NK-92 treated with Interleukin-12 subunit alpha and Interleukin-12 subunit beta, amount 100 ng/mL, for 24 hours (cell line): ENCODE measurements at regions not wholly inside any gene's neighbourhood (a gene's known extent, or its start where the extent isn't known, plus 50 kb on each side); places are given as distances from the start of the nearest gene placed in this dataset.
"Not testable (repeated sequence)": the region's sequence is repeated elsewhere in the genome, so short reads cannot be mapped to it uniquely, and the experiment has no call there.

Source experiments
- DNase-seq: peaks from one replicate; lab custom pipeline; 2025; lab: John Stamatoyannopoulos, UW

DNA sequence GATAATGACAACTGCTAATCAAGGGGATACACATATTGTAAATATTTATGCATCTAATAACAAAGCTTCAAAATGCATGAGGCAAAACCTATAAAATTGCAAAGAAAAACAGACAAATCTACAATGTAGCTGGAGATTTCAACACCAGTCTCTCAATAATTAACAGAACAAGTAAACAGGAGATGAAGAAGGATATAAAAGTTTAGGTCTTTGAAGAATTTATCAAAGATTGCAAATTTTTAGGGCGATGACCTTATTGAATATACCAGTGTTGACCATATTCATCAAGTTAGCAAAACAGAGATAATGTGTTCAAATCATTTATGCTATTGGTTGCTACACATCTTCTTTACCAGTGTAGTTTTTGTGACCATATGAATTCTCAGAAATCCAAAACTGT lies 237.8 kb upstream of the SGK1 start:
- DNase-seq = no peak

- no peak for DNase-seq
These were observed 236.0 kb upstream of the SGK1 start for GRCh38 chr6:134553936-134554335.

DNA sequence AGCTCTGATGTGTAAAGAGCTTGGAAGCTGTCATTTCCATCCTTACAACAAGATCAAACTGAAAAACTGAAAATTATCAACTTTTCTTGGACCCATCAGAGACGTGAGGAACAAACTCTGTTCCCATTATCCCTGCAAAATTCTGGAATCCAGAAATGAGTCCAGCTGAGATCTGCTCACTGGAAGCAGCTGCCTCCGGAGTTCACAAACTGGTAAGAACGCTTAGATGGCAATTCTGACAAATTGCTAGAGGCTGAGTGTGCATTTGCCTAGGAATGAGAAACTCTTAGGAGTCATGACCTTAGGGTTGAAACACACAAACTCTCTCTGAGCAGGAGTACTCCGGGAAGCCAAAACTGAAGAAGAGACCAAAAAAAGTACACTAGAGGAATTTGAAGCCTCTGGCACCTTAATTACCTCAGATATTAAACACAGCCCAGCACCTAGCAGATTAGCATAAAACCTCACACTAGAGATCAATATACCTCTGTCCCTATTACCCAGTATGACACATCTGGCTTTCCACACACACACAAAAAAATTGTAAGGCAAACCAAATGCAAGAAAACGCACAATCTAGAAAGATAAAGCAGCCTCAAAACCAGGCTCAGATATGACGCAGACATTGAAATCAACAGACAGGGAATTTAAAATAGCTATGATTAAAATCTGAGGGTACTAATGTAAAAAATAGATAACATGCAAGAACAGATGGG lies 233.5 kb upstream of the SGK1 start:
- DNase-seq = no peak

- DNase-seq = no peak
These were observed 232.7 kb upstream of the SGK1 start for GRCh38 chr6:134550604-134551003.

DNA sequence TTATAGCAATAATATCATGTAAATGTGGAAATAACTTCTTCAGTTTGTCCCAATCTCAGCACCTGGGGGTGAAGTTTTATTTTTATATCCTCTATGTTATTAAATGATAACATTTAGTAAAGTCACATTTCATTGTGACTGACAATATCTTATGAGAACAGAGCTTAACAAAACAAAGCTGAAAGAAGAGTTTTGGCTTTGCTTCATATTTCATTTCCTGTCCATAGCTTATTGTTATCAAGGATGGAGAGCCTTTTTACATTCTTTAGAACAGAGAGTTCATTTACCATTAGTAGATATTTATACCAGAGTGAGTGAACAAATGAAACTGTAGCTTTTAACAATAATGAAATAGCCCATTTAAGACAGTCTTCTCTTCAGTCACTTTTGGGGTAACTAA lies 231.9 kb upstream of the SGK1 start:
- no peak for DNase-seq

DNA sequence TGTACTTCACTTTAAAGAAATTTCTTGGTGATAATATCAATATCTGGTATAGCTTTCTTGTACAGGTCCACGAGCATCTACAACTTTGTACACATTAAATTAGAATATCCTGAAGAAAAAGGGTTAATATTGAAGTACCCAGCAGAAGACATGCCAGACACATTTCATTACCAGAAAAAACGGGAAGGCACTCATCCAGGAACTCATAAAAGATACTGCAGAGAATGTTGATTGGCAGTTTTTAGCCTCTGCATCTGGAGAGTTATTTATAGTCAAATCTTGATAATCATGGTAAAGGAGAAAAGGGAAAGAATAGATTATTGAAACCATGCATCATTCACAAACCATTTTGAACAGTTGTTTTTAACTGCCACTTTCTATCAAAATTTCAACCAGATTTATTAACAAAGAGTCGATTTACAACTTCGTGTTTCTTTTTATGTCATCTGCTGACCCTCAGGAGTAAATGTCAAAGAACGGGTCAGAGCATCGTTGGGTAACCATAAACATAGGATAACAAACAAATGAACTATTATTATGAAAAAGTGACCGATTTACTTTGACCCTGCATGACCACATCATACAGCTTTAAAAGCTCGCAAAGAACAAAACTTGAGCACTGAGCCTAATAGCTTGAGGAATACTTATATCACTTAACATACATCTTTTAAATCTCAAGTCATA lies 229.2 kb upstream of the SGK1 start:
- no peak for DNase-seq

- no peak for DNase-seq
These were observed 226.8 kb upstream of the SGK1 start for GRCh38 chr6:134544737-134545136.

GRCh38 chr6:134543128-134543527 lies 225.2 kb upstream of the SGK1 start:
- DNase-seq = no peak

DNA sequence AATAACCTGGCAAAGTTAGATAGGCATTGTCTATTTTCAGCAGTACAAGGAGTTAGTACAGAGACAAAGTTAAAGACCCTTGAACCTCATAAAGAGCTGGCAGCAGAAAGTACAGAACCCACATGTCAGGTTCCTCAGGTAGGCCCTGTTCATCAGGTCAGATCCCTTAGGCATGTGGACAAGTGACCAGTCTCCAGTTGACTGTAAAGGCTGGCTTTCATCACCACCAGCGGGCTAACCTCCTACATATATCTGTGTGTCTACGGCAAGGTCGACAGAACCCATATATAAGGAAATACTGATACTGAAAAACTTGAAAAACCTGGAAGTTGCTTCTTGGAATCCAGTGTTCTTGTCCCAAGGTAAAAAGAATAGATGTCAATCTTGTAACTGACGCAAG lies 223.1 kb upstream of the SGK1 start:
- DNase-seq = no peak

- no peak for DNase-seq
These were observed 222.0 kb upstream of the SGK1 start for GRCh38 chr6:134539865-134540323.

DNA sequence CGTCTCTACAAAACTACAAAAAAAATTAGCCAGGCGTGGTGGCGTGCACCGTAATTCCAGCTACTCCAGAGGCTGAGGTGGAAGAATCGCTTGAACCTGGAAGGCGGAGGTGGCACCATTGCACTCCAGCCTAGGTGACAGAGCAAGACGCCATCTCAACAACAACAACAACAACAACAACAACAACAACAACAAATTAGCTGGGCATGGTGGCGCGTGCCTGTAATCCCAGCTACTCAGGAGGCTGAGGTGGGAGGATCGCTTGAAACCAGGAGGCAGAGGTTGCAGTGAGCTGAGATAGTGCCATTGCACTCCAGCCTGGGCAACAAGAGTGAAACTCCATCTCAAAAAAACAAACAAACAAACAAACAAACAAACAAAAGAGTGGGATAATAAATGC lies 219.9 kb upstream of the SGK1 start:
- DNase-seq = not testable (repeated sequence)

GRCh38 chr6:134537146-134537555 lies 219.2 kb upstream of the SGK1 start:
- no peak for DNase-seq

- DNase-seq = no peak
These were observed 217.9 kb upstream of the SGK1 start for GRCh38 chr6:134535831-134536230.

GRCh38 chr6:134534708-134535149 lies 216.8 kb upstream of the SGK1 start:
- DNase-seq = no peak

DNA sequence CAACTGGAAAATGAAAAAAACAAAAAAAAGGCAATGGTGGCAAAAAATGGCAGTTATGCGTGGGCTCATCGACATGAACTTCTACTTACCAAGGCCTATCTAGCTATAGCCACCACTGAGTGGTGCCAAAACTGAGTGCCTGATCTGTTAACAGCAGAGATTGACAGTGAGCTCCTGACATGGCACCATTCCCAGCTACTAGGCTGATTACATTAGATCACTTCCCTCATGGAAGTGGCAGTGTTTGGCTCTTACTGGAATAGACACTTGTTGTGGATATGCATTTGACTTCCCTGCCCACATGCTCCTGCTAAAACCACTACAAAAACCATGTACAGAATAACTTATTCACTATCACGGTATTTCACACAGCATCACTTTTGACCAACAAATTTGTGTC lies 216.1 kb upstream of the SGK1 start:
- no peak for DNase-seq

- no peak for DNase-seq
These were observed 215.0 kb upstream of the SGK1 start for GRCh38 chr6:134532694-134533624.

DNA sequence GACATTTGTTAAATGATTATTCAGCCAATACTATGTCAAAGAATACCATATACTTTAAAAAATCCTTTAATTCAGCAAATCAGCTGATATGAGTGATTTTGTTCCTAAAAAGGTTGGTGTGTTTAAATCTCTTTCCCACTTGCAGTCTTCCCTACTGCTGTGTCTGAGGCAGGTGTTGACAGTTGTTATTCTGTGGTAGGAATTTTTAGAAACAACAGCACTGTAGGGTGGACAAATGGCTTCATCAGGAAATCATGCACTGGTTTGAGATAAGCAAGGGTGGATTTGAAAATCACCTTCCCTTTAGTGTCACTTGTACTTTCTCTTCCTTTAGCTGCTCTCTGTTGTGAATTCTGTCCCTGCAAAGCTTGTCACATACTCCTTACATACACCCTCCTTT lies 213.7 kb upstream of the SGK1 start:
- DNase-seq = no peak

DNA sequence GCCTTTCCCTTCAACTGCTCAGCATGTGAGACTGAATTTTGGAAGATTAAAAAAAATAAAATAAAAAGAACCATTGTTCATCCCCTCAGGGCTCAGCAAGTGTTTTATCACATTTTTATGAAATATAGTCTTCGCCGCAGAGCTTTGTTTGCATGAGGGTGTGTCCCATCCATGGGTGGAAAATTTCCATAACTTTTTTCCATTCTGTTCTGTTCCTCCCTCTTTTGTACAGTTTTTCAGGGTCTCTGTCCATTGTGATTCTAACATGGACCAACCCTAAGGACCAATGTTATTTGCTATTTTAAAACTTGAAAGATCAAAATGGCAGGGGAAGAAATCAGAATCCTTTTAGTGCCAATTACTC lies 213.3 kb upstream of the SGK1 start:
- DNase-seq = no peak

GRCh38 chr6:134529921-134530320 lies 212.0 kb upstream of the SGK1 start:
- DNase-seq = no peak

GRCh38 chr6:134529305-134529704 lies 211.4 kb upstream of the SGK1 start:
- DNase-seq = no peak

DNA sequence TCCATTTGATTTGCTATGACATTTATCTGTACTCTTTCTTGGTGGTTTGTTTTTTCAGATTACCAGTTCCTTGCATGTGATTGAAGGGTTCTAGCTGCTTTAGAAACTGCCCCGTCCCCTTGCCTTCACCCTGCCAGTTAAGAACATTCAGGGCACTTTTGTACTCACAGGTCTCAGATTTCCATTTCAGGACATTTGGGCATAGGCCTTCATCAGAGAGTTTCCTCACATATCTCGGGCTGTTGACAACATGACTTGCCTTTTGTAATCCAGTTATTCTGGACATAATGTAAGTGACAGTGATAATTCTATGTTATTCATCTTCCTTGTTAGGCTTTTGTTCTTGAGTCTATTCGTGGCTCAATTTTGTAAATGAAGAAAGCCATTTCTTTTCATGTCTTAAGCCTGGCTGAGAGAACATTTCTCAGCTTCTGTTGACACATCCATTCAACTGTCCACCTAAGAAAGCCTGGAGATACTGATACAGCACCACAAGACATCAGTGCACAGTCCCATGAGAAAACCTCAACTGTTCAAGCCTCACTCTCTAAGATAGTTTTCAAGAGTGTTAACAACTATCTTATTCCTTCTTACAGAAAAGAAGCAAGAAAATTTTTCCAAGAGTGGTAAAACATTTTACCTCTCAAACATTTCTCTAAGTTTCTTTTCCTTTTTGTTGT lies 209.3 kb upstream of the SGK1 start:
- DNase-seq = no peak
